PC-9 (cell line): ENCODE measurements at regions not wholly inside any gene's neighbourhood (a gene's known extent, or its start where the extent isn't known, plus 50 kb on each side); places are given as distances from the start of the nearest gene placed in this dataset.

ENCODE experiments used
- BruUV-seq: library from RNA; stranded (reverse); fragments of 400-500 nt; replicated peaks from 2 replicates; lab custom pipeline; 2021; lab: Mats Ljungman, UMichigan
- CTCF ChIA-PET: fragments of 300-600 bp; sonication (Branson Sonifier 250); formaldehyde crosslinking; loops from one replicate; lab custom pipeline; 2022; ENCODE audit warnings: antibody characterized with exemption; lab: Charles Lee
- POLR2A ChIA-PET: fragments of 300-600 bp; sonication (Branson Sonifier 250); formaldehyde crosslinking; loops from one replicate; lab custom pipeline; 2022; ENCODE audit warnings: antibody characterized with exemption; ENCODE audit not compliant: unreplicated experiment; lab: Charles Lee
- DNase-seq, 2 experiments: peaks; one replicate each; pipeline versions ENCODE4 v3.0.0 to v3.0.0-alpha.2; 2015 to 2022; ENCODE audit warnings: mixed read lengths in 1 of 2
- H2AFZ ChIP-seq: fragments of 200-600 bp; sonication (generic); 2 replicates; pipeline ENCODE4 v1.8.1; 2017; ENCODE audit warnings: antibody characterized with exemption
- H3F3A ChIP-seq: fragments of 200-600 bp; sonication (generic); 2 replicates; pipeline ENCODE4 v1.8.1; 2017; ENCODE audit warnings: antibody characterized with exemption, mild to moderate bottlenecking, low read depth; ENCODE audit not compliant: insufficient read depth
- H3K27ac ChIP-seq: fragments of 200-600 bp; sonication (generic); 2 replicates; pipeline ENCODE4 v1.6.1; 2016; ENCODE audit warnings: mixed run types
- H3K27me3 ChIP-seq: fragments of 200-600 bp; sonication (generic); 2 replicates; pipeline ENCODE4 v1.6.1; 2016; ENCODE audit warnings: low read depth, mixed run types; ENCODE audit not compliant: insufficient read depth
- H3K36me3 ChIP-seq: fragments of 200-600 bp; sonication (generic); 2 replicates; pipeline ENCODE4 v1.6.1; 2016; ENCODE audit warnings: low read depth, mixed run types
- H3K4me1 ChIP-seq: fragments of 200-600 bp; sonication (generic); replicated peaks from 2 replicates; pipeline ENCODE4 v1.6.1; 2016; ENCODE audit warnings: mixed run types; ENCODE audit not compliant: insufficient read depth
- H3K4me2 ChIP-seq: fragments of 200-600 bp; sonication (generic); 2 replicates; pipeline ENCODE4 v1.6.1; 2017; ENCODE audit warnings: mixed run types
- H3K4me3 ChIP-seq: fragments of 200-600 bp; sonication (generic); 2 replicates; pipeline ENCODE4 v1.6.1; 2016; ENCODE audit warnings: mixed run types
- H3K79me2 ChIP-seq: fragments of 200-600 bp; sonication (generic); 2 replicates; pipeline ENCODE4 v1.6.1; 2017; ENCODE audit warnings: low read depth, mixed run types
- H3K9me2 ChIP-seq: fragments of 200-600 bp; sonication (generic); 2 replicates; pipeline ENCODE4 v1.8.1; 2017; ENCODE audit warnings: mild to moderate bottlenecking; ENCODE audit not compliant: insufficient read depth
- H3K9me3 ChIP-seq: fragments of 200-600 bp; sonication (generic); 2 replicates; pipeline ENCODE4 v1.8.1; 2016; ENCODE audit warnings: low read depth; ENCODE audit not compliant: insufficient read depth
- H4K20me1 ChIP-seq: fragments of 200-600 bp; sonication (generic); 2 replicates; pipeline ENCODE4 v1.8.1; 2017; ENCODE audit not compliant: insufficient read depth
- CTCF ChIP-seq: fragments of 200-600 bp; sonication (generic); conservative IDR thresholded peaks from 2 replicates; pipeline ENCODE4 v1.6.1; 2017; ENCODE audit warnings: mixed run types, antibody characterized with exemption, mild to moderate bottlenecking, moderate library complexity
- EZH2 ChIP-seq: fragments of 200-600 bp; sonication (generic); IDR thresholded peaks from 2 replicates; pipeline ENCODE4 v1.8.0; 2017; ENCODE audit warnings: antibody characterized with exemption, low read depth
- intact Hi-C: fragments of 100-400 bp; cut with micrococcal nuclease; formaldehyde crosslinking; loops from one replicate; pipeline ENCODE4 v1.10.0; 2022; ENCODE audit not compliant: unreplicated experiment

DNA sequence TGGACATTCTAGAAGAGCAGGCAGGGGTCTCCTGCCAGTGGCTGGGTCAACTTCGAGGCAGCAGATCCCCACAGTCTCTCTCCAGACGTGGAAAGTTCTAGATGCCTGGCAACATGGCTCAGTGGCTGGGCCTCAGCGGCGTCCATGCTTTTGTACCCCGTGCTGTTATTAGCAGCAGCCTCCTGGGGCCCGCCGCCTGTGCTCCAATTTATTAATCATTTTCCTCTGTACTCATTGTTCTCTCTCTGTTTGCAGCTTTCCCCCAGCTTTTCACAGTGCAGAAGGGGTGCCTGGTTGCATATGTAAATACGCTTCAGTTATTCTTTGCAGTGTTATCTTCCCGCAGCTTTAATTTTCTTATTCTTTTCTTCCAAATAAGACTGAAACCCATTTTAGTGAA is 515.1 kb downstream of the TBC1D22A start:
- H3K27ac ChIP-seq: no peak overlapping the region
- no peak for DNase-seq
- BruUV-seq: no TSS peak
- no peak overlapping the region for H2AFZ ChIP-seq
- H3K4me3 ChIP-seq: no peak overlapping the region
- no peaks in the 10 kb centered on the region for H3F3A ChIP-seq
- no peak overlapping the region for H3K4me2 ChIP-seq
- ChIA-PET POLR2A (no interaction called here), CTCF (no interaction called here)
- H3K9me2 ChIP-seq: no peaks in the 10 kb centered on the region
- peaks cover 83% of the 10 kb centered on the region for H3K27me3 ChIP-seq
- no peaks in the 10 kb centered on the region for H3K36me3 ChIP-seq
- no peaks in the 10 kb centered on the region for H3K9me3 ChIP-seq
- no peaks in the 10 kb centered on the region for H3K79me2 ChIP-seq
- TF ChIP-seq EZH2: no peak
- TF ChIP-seq CTCF: no peak
- intact Hi-C loops: no loop called here
- H4K20me1 ChIP-seq: no peaks in the 10 kb centered on the region
- 0 out of 2 replicates have a peak, but pooled peaks cover 8% of the 10 kb centered on the region for H3K4me1 ChIP-seq

DNA sequence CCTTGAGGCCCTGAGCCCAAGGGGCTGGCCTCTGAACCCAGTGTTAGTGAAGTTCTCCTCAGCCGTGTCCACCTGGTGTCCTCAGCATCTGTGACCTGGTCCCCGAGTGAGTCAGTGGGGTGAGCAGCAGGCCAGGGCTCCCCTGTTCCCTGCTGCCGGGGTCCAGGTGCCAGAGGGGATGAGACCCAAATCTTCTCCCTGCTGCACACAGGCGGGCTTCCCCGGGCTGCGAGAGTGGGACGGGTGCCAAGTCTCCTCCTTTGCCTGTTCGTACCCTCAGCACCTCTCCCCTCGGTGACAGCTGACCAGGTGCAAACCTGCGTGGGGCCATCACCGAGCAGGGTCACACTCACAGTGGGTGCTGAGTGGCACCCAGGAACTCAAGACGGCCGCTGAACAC is 514.5 kb downstream of the TBC1D22A start:
- no TSS peak for BruUV-seq
- CTCF ChIA-PET: no interaction called here

GRCh38 chr22:47276450-47276820 is 514.0 kb downstream of the TBC1D22A start:
- intact Hi-C loops: no loop called here
- no peaks in the 10 kb centered on the region for H3K36me3 ChIP-seq
- TF ChIP-seq EZH2: no peak
- no peak for TF ChIP-seq CTCF
- no peaks in the 10 kb centered on the region for H3K79me2 ChIP-seq
- H3K27me3 ChIP-seq: peaks cover 72% of the 10 kb centered on the region
- H3K4me3 ChIP-seq: no peak overlapping the region
- DNase-seq: no peak
- H3K4me2 ChIP-seq: 0 out of 2 replicates have a peak overlapping the region, but pooled peaks have one; percentile 27
- CTCF ChIA-PET: no interaction called here
- no peak overlapping the region for H2AFZ ChIP-seq
- H3F3A ChIP-seq: no peaks in the 10 kb centered on the region
- no peaks in the 10 kb centered on the region for H3K9me2 ChIP-seq
- no peaks in the 10 kb centered on the region for H4K20me1 ChIP-seq
- no peak overlapping the region for H3K27ac ChIP-seq
- no TSS peak for BruUV-seq
- POLR2A ChIA-PET: no interaction called here
- no peaks in the 10 kb centered on the region for H3K9me3 ChIP-seq
- 0 out of 2 replicates have a peak, but pooled peaks cover 8% of the 10 kb centered on the region for H3K4me1 ChIP-seq

More for the DNA sequence above, 514.5 kb downstream of the TBC1D22A start:
- Histone ChIP-seq H2AFZ (no peak overlapping the region), H3F3A (no peaks in the 10 kb centered on the region), H3K27ac (no peak overlapping the region), H3K27me3 (peaks cover 77% of the 10 kb centered on the region), H3K79me2 (no peaks in the 10 kb centered on the region), H3K9me3 (no peaks in the 10 kb centered on the region), H3K4me1 (0 out of 2 replicates have a peak, but pooled peaks cover 8% of the 10 kb centered on the region), H3K4me2 (no peak overlapping the region), H3K9me2 (no peaks in the 10 kb centered on the region), H3K4me3 (no peak overlapping the region), H4K20me1 (no peaks in the 10 kb centered on the region), H3K36me3 (no peaks in the 10 kb centered on the region)
- intact Hi-C loops: no loop called here
- DNase-seq: no peak
- TF ChIP-seq EZH2: no peak
- no peak for TF ChIP-seq CTCF
- POLR2A ChIA-PET: no interaction called here
